ENCODE measurements at regions not wholly inside any gene's neighbourhood (a gene's known extent, or its start where the extent isn't known, plus 50 kb on each side); places are given as distances from the start of the nearest gene placed in this dataset.

DNA sequence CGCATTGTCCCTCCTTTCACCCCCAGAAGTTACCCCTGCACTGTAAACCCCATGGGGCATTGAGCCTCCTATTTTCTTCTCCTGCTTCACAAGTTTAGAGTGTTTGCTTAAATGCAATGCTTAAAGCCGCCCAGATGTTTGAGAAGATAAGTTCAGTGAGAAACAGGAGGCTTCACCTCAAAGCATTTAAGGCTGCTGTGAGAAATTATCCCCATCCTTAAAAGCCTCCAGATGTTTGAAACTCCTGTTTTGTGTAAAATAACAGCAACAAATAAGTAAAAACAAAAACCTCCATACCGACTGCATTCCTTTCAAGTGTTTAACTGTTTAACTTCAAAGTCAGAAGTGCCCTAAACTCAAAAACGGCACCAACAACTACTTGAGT, 81.8 kb downstream of the RTP5 start:
- TF ChIP-seq CTCF (IDR thresholded peaks at IDR 0.05; ENCODE audit: unreplicated experiment): no peak
- no TSS peak for BruUV-seq (replicated peaks)
- no peak overlapping the region for H3K4me3 Mint-ChIP-seq (ENCODE audit: low read depth, unreplicated experiment)
- CTCF ChIA-PET: interaction anchor here (1.1 to 1.7 kb wide), 2 partner anchors 69 to 126 kb away, joined by 5 read pairs; no protein-coding TSS in a partner anchor
- H3K9me3 Mint-ChIP-seq (ENCODE audit: low read depth, unreplicated experiment): peaks cover 5% of the 10 kb centered on the region
- H3K27me3 Mint-ChIP-seq (ENCODE audit: unreplicated experiment): peaks cover 44% of the 10 kb centered on the region
- H3K27ac Mint-ChIP-seq (ENCODE audit: unreplicated experiment): no peak overlapping the region
- no peaks in the 10 kb centered on the region for H3K36me3 Mint-ChIP-seq (ENCODE audit: insufficient read depth, unreplicated experiment)
- intact Hi-C loops (cut with micrococcal nuclease; ENCODE audit: unreplicated experiment): no loop called here
- no peak for DNase-seq
- peaks cover 9% of the 10 kb centered on the region for H3K4me1 Mint-ChIP-seq (ENCODE audit: low read depth, unreplicated experiment)

- Mint-ChIP-seq H3K4me3 (ENCODE audit: low read depth, unreplicated experiment) (no peak overlapping the region), H3K9me3 (ENCODE audit: low read depth, unreplicated experiment) (peaks cover 5% of the 10 kb centered on the region), H3K4me1 (ENCODE audit: low read depth, unreplicated experiment) (peaks cover 9% of the 10 kb centered on the region), H3K36me3 (ENCODE audit: insufficient read depth, unreplicated experiment) (peaks cover 3% of the 10 kb centered on the region), H3K27ac (ENCODE audit: unreplicated experiment) (no peak overlapping the region), H3K27me3 (ENCODE audit: unreplicated experiment) (peaks cover 45% of the 10 kb centered on the region)
- TF ChIP-seq CTCF (IDR thresholded peaks at IDR 0.05; ENCODE audit: unreplicated experiment): no peak
- no peak for DNase-seq
- CTCF ChIA-PET: interaction anchor here (1.7 kb wide), 1 partner anchor 69 kb away, joined by 5 read pairs; no protein-coding TSS in a partner anchor
- no TSS peak for BruUV-seq (replicated peaks)
- intact Hi-C loops (cut with micrococcal nuclease; ENCODE audit: unreplicated experiment): no loop called here
Measured at GRCh38 chr2:241951920-241952319, 82.4 kb downstream of the RTP5 start.

- H3K4me1 Mint-ChIP-seq (ENCODE audit: low read depth, unreplicated experiment): peaks cover 9% of the 10 kb centered on the region
- no peak for DNase-seq
- intact Hi-C loops (cut with micrococcal nuclease; ENCODE audit: unreplicated experiment): no loop called here
- peaks cover 7% of the 10 kb centered on the region for H3K9me3 Mint-ChIP-seq (ENCODE audit: low read depth, unreplicated experiment)
- H3K27ac Mint-ChIP-seq (ENCODE audit: unreplicated experiment): no peak overlapping the region
- peaks cover 50% of the 10 kb centered on the region for H3K27me3 Mint-ChIP-seq (ENCODE audit: unreplicated experiment)
- H3K36me3 Mint-ChIP-seq (ENCODE audit: insufficient read depth, unreplicated experiment): peaks cover 5% of the 10 kb centered on the region
- BruUV-seq (replicated peaks): no TSS peak
- no peak overlapping the region for H3K4me3 Mint-ChIP-seq (ENCODE audit: low read depth, unreplicated experiment)
- CTCF ChIA-PET: interaction anchor here (1.7 kb wide), 1 partner anchor 68 kb away, joined by 5 read pairs; no protein-coding TSS in a partner anchor
- no peak for TF ChIP-seq CTCF (IDR thresholded peaks at IDR 0.05; ENCODE audit: unreplicated experiment)
Measured at GRCh38 chr2:241952816-241953215, 83.3 kb downstream of the RTP5 start.

- no peak overlapping the region for H3K4me3 Mint-ChIP-seq (ENCODE audit: low read depth, unreplicated experiment)
- no peak for DNase-seq
- H3K27me3 Mint-ChIP-seq (ENCODE audit: unreplicated experiment): peaks cover 50% of the 10 kb centered on the region
- CTCF ChIA-PET: no interaction called here
- intact Hi-C loops (cut with micrococcal nuclease; ENCODE audit: unreplicated experiment): no loop called here
- no peak for TF ChIP-seq CTCF (IDR thresholded peaks at IDR 0.05; ENCODE audit: unreplicated experiment)
- peaks cover 9% of the 10 kb centered on the region for H3K4me1 Mint-ChIP-seq (ENCODE audit: low read depth, unreplicated experiment)
- H3K27ac Mint-ChIP-seq (ENCODE audit: unreplicated experiment): no peak overlapping the region
- peaks cover 6% of the 10 kb centered on the region for H3K9me3 Mint-ChIP-seq (ENCODE audit: low read depth, unreplicated experiment)
- no TSS peak for BruUV-seq (replicated peaks)
- H3K36me3 Mint-ChIP-seq (ENCODE audit: insufficient read depth, unreplicated experiment): peaks cover 5% of the 10 kb centered on the region
Measured at GRCh38 chr2:241953324-241953928, 83.9 kb downstream of the RTP5 start.
